Upper lobe of right lung (tissue), 1 donor: ENCODE measurements at regions not wholly inside any gene's neighbourhood (a gene's known extent, or its start where the extent isn't known, plus 50 kb on each side); places are given as distances from the start of the nearest gene placed in this dataset.

Experiments used
- ATAC-seq: fragments of 200-7000 bp; cut with Tn5 transposase; one replicate; pipeline ENCODE4 v1.9.1; 2020; ENCODE audit warnings: mild to moderate bottlenecking, moderate library complexity
- DNase-seq: peaks from one replicate; pipeline ENCODE4 v3.0.0-alpha.2; 2020
- H3K27ac ChIP-seq: fragments of 200-600 bp; one replicate; pipeline ENCODE4 v1.8.0; 2022
- H3K27me3 ChIP-seq: fragments of 200-600 bp; one replicate; pipeline ENCODE4 v1.8.0; 2022; ENCODE audit warnings: mild to moderate bottlenecking
- H3K36me3 ChIP-seq: fragments of 200-600 bp; one replicate; pipeline ENCODE4 v1.8.0; 2022
- H3K4me1 ChIP-seq: fragments of 200-600 bp; one replicate; pipeline ENCODE4 v1.8.0; 2022
- H3K4me3 ChIP-seq: fragments of 200-600 bp; one replicate; pipeline ENCODE4 v1.8.0; 2022; ENCODE audit warnings: mild to moderate bottlenecking
- H3K9me3 ChIP-seq: fragments of 200-600 bp; one replicate; pipeline ENCODE4 v1.8.0; 2022
- CTCF ChIP-seq: fragments of 200-600 bp; IDR thresholded peaks from one replicate; pipeline ENCODE4 v1.8.0; 2022; ENCODE audit warnings: antibody characterized with exemption
- intact Hi-C: fragments of 100-400 bp; cut with DNase I; formaldehyde crosslinking; loops from one replicate; pipeline ENCODE4 v1.11.0; 2022
- donor health status: DM: no; HTN: yes; CAD: no; lungs with severe emphysema.

GRCh38 chr18:3391704-3392466 lies 58.1 kb upstream of the TGIF1 start:
- Histone ChIP-seq H3K27me3 (no peaks in the 10 kb centered on the region), H3K27ac (no peak overlapping the region), H3K36me3 (no peaks in the 10 kb centered on the region), H3K4me3 (no peak overlapping the region), H3K4me1 (no peaks in the 10 kb centered on the region), H3K9me3 (peaks cover 11% of the 10 kb centered on the region)
- TF ChIP-seq CTCF = no peak
- DNase-seq (no peak), ATAC-seq (no peak)
- intact Hi-C loops = no loop called here

GRCh38 chr18:3392467-3392855 lies 57.5 kb upstream of the TGIF1 start:
- no peak for TF ChIP-seq CTCF
- Histone ChIP-seq H3K27me3 (no peaks in the 10 kb centered on the region), H3K4me1 (no peaks in the 10 kb centered on the region), H3K4me3 (no peak overlapping the region), H3K9me3 (peaks cover 11% of the 10 kb centered on the region), H3K36me3 (no peaks in the 10 kb centered on the region), H3K27ac (no peak overlapping the region)
- intact Hi-C loops = no loop called here
- no peak for DNase-seq
- no peak for ATAC-seq

- intact Hi-C loops = no loop called here
- no peak overlapping the region for H3K27ac ChIP-seq
These were observed 55.3 kb upstream of the TGIF1 start for GRCh38 chr18:3394648-3395047.

GRCh38 chr18:3395466-3395865 lies 54.5 kb upstream of the TGIF1 start:
- no peaks in the 10 kb centered on the region for H3K4me1 ChIP-seq
- intact Hi-C loops = no loop called here
- H3K27ac ChIP-seq = no peak overlapping the region
- H3K27me3 ChIP-seq = no peaks in the 10 kb centered on the region
- H3K9me3 ChIP-seq = no peaks in the 10 kb centered on the region
- DNase-seq (no peak), ATAC-seq (no peak)
- no peak overlapping the region for H3K4me3 ChIP-seq
- H3K36me3 ChIP-seq = no peaks in the 10 kb centered on the region
- no peak for TF ChIP-seq CTCF

More at GRCh38 chr18:3394648-3395047, 55.3 kb upstream of the TGIF1 start:
- no peak for TF ChIP-seq CTCF
- Histone ChIP-seq H3K4me1 (no peaks in the 10 kb centered on the region), H3K27me3 (no peaks in the 10 kb centered on the region), H3K4me3 (no peak overlapping the region), H3K9me3 (peaks cover 7% of the 10 kb centered on the region), H3K36me3 (no peaks in the 10 kb centered on the region)
- no peak for ATAC-seq
- DNase-seq = no peak

GRCh38 chr18:3397031-3397750 lies 52.8 kb upstream of the TGIF1 start:
- ATAC-seq = peak; percentile 52
- no peak overlapping the region for H3K4me3 ChIP-seq
- no peaks in the 10 kb centered on the region for H3K36me3 ChIP-seq
- no peaks in the 10 kb centered on the region for H3K27me3 ChIP-seq
- intact Hi-C loops = no loop called here
- no peak for DNase-seq
- no peaks in the 10 kb centered on the region for H3K9me3 ChIP-seq
- TF ChIP-seq CTCF = no peak
- H3K4me1 ChIP-seq = no peaks in the 10 kb centered on the region
- H3K27ac ChIP-seq = no peak overlapping the region
